A673 (cell line): ENCODE measurements at regions not wholly inside any gene's neighbourhood (a gene's known extent, or its start where the extent isn't known, plus 50 kb on each side); places are given as distances from the start of the nearest gene placed in this dataset.

Experiments
- BruUV-seq: library from RNA; stranded (reverse); fragments of 400-500 nt; replicated peaks from 2 replicates; lab custom pipeline; 2021; lab: Mats Ljungman, UMichigan
- CTCF ChIA-PET: fragments of 300-600 bp; sonication (Branson Sonifier 250); formaldehyde crosslinking; loops from one replicate; lab custom pipeline; 2022; ENCODE audit warnings: antibody characterized with exemption; lab: Charles Lee
- POLR2A ChIA-PET: fragments of 300-600 bp; sonication (Branson Sonifier 250); formaldehyde crosslinking; loops from one replicate; lab custom pipeline; 2022; ENCODE audit warnings: antibody characterized with exemption; ENCODE audit not compliant: low non-redundant PET; lab: Charles Lee
- DNase-seq: peaks from one replicate; pipeline ENCODE4 v3.0.0-alpha.2; 2015; ENCODE audit warnings: low spot score
- H3K27ac ChIP-seq: fragments of 200-600 bp; sonication (generic); 2 replicates; pipeline ENCODE4 v1.5.1; 2016; ENCODE audit warnings: mixed run types, low read depth, mild to moderate bottlenecking, mixed read lengths, antibody characterized with exemption, low read length; ENCODE audit not compliant: poor library complexity, severe bottlenecking
- H3K27me3 ChIP-seq: fragments of 200-600 bp; sonication (generic); replicated peaks from 2 replicates; pipeline ENCODE4 v1.6.1; 2017; ENCODE audit warnings: mixed run types, low read depth, mild to moderate bottlenecking, mixed read lengths, antibody characterized with exemption, low read length; ENCODE audit not compliant: insufficient read depth, poor library complexity
- H3K36me3 ChIP-seq: fragments of 200-600 bp; sonication (generic); 2 replicates; pipeline ENCODE4 v1.6.1; 2016; ENCODE audit warnings: mixed run types, mild to moderate bottlenecking, mixed read lengths, antibody characterized with exemption, low read length; ENCODE audit not compliant: insufficient read depth, poor library complexity, severe bottlenecking
- H3K4me1 ChIP-seq: fragments of 200-600 bp; sonication (generic); 2 replicates; pipeline ENCODE4 v1.6.1; 2017; ENCODE audit warnings: mixed run types, mild to moderate bottlenecking, mixed read lengths, antibody characterized with exemption, low read length; ENCODE audit not compliant: insufficient read depth, poor library complexity, severe bottlenecking
- H3K4me3 ChIP-seq: fragments of 200-600 bp; sonication (generic); 2 replicates; pipeline ENCODE4 v1.5.1; 2016; ENCODE audit warnings: low read depth, mixed run types, mild to moderate bottlenecking, mixed read lengths, low read length; ENCODE audit not compliant: poor library complexity, severe bottlenecking
- H3K9me3 ChIP-seq: fragments of 200-600 bp; sonication (generic); 2 replicates; pipeline ENCODE4 v1.6.1; 2016; ENCODE audit warnings: mixed run types, low read depth, mild to moderate bottlenecking, mixed read lengths, antibody characterized with exemption, low read length; ENCODE audit not compliant: poor library complexity, severe bottlenecking
- CTCF ChIP-seq: fragments of 300-800, 200-600 bp; sonication (generic); conservative IDR thresholded peaks from 2 replicates; pipeline ENCODE4 v1.5.1; 2017; ENCODE audit warnings: low read depth, mild to moderate bottlenecking, antibody characterized with exemption, low read length, moderate library complexity, mixed read lengths
- EZH2 ChIP-seq: fragments of 200-600 bp; sonication (generic); IDR thresholded peaks from 2 replicates; pipeline ENCODE4 v1.6.1; 2017; ENCODE audit warnings: borderline replicate concordance, low read depth, mild to moderate bottlenecking, mixed read lengths, antibody characterized with exemption, low read length; ENCODE audit not compliant: poor library complexity, severe bottlenecking
- intact Hi-C: fragments of 100-400 bp; cut with micrococcal nuclease; formaldehyde crosslinking; loops from one replicate; pipeline ENCODE4 v1.10.0; 2022; ENCODE audit not compliant: unreplicated experiment

DNA sequence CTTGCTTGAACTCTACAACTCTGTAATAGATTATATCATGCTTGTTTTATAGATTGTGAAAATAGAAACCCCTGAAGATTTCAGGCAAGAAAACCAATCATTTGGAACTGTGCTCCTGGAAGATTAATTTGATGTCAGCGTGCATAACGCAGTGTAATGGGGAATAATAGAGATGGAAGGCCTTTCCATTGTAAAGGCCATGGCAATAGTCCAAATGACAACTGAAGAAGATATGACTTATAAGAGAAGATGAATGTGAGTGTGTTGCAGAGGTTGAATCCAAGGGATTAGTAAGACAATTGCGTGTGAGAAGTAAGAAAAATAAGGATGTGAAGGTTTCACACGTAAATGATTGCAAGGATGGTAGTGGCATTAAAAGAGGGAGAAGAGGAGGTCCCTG is 285.0 kb downstream of the DUSP10 start:
- ChIA-PET POLR2A (no interaction called here), CTCF (no interaction called here)
- BruUV-seq = no TSS peak
- H3K27ac ChIP-seq = no peak overlapping the region
- H3K27me3 ChIP-seq = no peaks in the 10 kb centered on the region
- no peak for DNase-seq
- H3K4me1 ChIP-seq = no peaks in the 10 kb centered on the region
- intact Hi-C loops = no loop called here
- TF ChIP-seq EZH2 = no peak
- TF ChIP-seq CTCF = no peak
- no peaks in the 10 kb centered on the region for H3K36me3 ChIP-seq
- no peaks in the 10 kb centered on the region for H3K9me3 ChIP-seq
- H3K4me3 ChIP-seq = no peak overlapping the region

DNA sequence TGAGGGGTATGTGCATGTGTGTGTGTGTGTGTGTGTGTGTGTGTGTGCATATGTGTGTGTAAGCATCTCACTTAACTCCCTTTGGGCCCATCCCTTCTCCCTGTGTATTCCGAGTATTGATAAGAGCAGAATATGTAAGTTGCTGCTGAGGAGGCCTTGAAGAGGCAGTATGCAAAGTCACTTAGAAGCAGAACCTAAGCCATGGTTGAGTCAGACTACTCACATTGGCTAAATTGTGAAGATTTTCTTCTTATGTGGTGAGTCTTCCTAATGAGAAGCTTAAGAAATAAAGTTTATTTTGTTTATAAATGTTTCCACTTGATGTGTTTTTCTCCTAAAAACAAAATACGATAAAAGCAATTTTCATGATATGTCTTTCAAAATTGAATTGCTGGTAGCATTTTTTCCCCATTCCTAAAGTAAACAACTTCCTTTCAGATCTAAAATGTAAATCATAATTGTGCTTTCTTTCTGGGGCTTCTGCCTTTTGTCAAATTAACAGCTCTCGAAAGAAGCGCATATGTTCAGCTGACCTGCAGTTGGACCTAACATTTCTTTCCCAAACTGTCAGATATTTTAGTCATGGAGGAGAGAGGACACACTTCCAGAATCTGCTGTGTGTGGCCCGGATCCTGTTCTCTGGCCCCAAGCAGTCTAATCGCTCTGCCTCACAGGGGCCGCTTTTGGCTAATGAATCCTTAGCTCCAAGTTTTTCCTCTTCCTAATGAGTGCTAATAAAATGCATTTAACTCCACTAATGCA is 284.0 kb downstream of the DUSP10 start:
- Histone ChIP-seq H3K36me3 (no peaks in the 10 kb centered on the region), H3K9me3 (no peaks in the 10 kb centered on the region), H3K27me3 (no peaks in the 10 kb centered on the region), H3K27ac (no peak overlapping the region), H3K4me3 (no peak overlapping the region), H3K4me1 (no peaks in the 10 kb centered on the region)
- TF ChIP-seq EZH2 (no peak), CTCF (no peak)
- intact Hi-C loops = no loop called here
- ChIA-PET CTCF (no interaction called here), POLR2A (no interaction called here)
- no TSS peak for BruUV-seq
- DNase-seq = no peak

DNA sequence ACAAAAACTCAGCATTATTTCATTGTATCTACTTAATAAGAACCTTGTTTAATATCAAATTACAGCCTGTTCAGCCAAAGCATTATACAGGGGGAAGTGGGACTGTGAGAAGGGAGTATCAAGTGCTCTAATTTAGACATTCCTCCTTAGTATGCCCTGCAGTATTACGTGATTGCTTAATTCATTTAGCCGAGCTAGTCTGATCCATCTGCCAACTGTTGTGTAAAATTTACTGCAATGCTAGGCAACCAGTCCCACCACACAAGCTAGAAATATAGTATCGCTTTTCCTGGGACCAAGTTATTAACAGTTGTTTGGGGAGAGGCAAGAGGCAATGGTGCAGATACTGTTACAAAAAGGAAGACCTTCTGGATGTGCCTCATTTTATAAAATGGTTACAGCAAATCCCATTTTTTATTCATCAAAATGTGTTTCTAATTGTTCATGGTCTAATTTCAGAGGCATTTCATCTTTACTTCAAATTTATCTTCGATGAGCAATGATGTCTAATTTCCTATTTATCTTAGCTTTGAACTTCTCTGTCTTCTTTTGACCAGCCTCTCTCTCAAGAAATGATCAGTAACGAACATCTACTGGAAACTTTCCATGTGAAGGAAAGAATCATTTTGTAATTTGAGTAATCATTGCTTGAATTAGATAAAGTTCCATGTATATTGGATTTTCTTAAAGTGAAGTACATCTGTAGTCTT is 283.3 kb downstream of the DUSP10 start:
- DNase-seq = no peak
- no peaks in the 10 kb centered on the region for H3K9me3 ChIP-seq
- H3K4me3 ChIP-seq = no peak overlapping the region
- intact Hi-C loops = no loop called here
- no peaks in the 10 kb centered on the region for H3K27me3 ChIP-seq
- no TSS peak for BruUV-seq
- ChIA-PET CTCF (no interaction called here), POLR2A (no interaction called here)
- no peak for TF ChIP-seq CTCF
- TF ChIP-seq EZH2 = no peak
- H3K36me3 ChIP-seq = no peaks in the 10 kb centered on the region
- H3K4me1 ChIP-seq = no peaks in the 10 kb centered on the region
- H3K27ac ChIP-seq = no peak overlapping the region
